ENCODE measurements at regions not wholly inside any gene's neighbourhood (a gene's known extent, or its start where the extent isn't known, plus 50 kb on each side); places are given as distances from the start of the nearest gene placed in this dataset.

- no peak for TF ChIP-seq CTCF (IDR thresholded peaks at IDR 0.05)
- no peak for TF ChIP-seq EP300 (IDR thresholded peaks at IDR 0.05)
- no peak for TF ChIP-seq POLR2A (IDR thresholded peaks at IDR 0.05)
Observed at GRCh38 chr5:4983701-4984100, 156.4 kb upstream of the ADAMTS16 start.
